ENCODE measurements at regions not wholly inside any gene's neighbourhood (a gene's known extent, or its start where the extent isn't known, plus 50 kb on each side); places are given as distances from the start of the nearest gene placed in this dataset.

GRCh38 chrX:85808217-85808616 lies 239.1 kb downstream of the CHM start:
- TF ChIP-seq TAF1 (IDR thresholded peaks at IDR 0.05; ENCODE audit: low read depth): no peak
- TF ChIP-seq USF1 (IDR thresholded peaks at IDR 0.05): no peak
- no peak for TF ChIP-seq TEAD4 (IDR thresholded peaks at IDR 0.05)
- no peak for TF ChIP-seq CREB1 (IDR thresholded peaks at IDR 0.05; ENCODE audit: low read depth)
- TF ChIP-seq EGR1 (IDR thresholded peaks at IDR 0.05): no peak
- TF ChIP-seq TCF12 (IDR thresholded peaks at IDR 0.05; ENCODE audit: low read depth): no peak
- TF ChIP-seq EP300 (IDR thresholded peaks at IDR 0.05; ENCODE audit: borderline replicate concordance): no peak
- TF ChIP-seq, protein P1, sequence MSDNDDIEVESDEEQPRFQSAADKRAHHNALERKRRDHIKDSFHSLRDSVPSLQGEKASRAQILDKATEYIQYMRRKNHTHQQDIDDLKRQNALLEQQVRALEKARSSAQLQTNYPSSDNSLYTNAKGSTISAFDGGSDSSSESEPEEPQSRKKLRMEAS (IDR thresholded peaks at IDR 0.05): no peak
- no peak for TF ChIP-seq NFIC (IDR thresholded peaks at IDR 0.05)
- no peak for TF ChIP-seq ZBTB7A (IDR thresholded peaks at IDR 0.05; ENCODE audit: low read depth)
- no peak for TF ChIP-seq CEBPB (IDR thresholded peaks at IDR 0.05)
- TF ChIP-seq RAD21 (IDR thresholded peaks at IDR 0.05; ENCODE audit: low read depth): no peak
- TF ChIP-seq REST (IDR thresholded peaks at IDR 0.05; ENCODE audit: low read depth): no peak
- no peak for TF ChIP-seq YY1 (IDR thresholded peaks at IDR 0.05; ENCODE audit: low read depth)
- no peak for TF ChIP-seq FOXM1 (IDR thresholded peaks at IDR 0.05; ENCODE audit: borderline replicate concordance, low read depth)

DNA sequence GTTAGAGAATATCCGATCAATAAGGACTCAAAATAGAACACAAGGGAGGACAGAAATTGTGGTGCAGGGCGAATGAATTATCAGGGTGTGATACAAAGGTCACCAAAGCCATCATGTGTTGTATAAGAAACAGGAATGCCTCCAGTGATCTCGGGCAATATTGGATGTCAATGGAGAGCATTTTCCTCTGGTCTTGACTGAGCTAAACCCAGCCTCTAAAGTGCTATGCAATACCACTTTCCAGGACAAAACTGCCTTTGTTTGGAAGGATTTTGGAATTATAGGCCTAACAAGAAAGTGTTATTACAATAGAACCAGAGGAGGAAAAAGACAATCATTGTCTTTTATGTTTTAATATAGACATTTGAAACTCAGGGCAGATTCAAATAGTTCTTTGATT lies 281.7 kb downstream of the CHM start:
- TF ChIP-seq REST (IDR thresholded peaks at IDR 0.05; ENCODE audit: low read depth) (no peak), USF1 (IDR thresholded peaks at IDR 0.05) (no peak), NFIC (IDR thresholded peaks at IDR 0.05) (no peak), EGR1 (IDR thresholded peaks at IDR 0.05) (no peak), EP300 (IDR thresholded peaks at IDR 0.05; ENCODE audit: borderline replicate concordance) (no peak), RAD21 (IDR thresholded peaks at IDR 0.05; ENCODE audit: low read depth) (no peak), TEAD4 (IDR thresholded peaks at IDR 0.05) (no peak), CREB1 (IDR thresholded peaks at IDR 0.05; ENCODE audit: low read depth) (no peak), ZBTB7A (IDR thresholded peaks at IDR 0.05; ENCODE audit: low read depth) (no peak), TAF1 (IDR thresholded peaks at IDR 0.05; ENCODE audit: low read depth) (no peak)
- TF ChIP-seq, protein P1 (IDR thresholded peaks at IDR 0.05): no peak

- TF ChIP-seq YY1 (IDR thresholded peaks at IDR 0.05; ENCODE audit: low read depth) (no peak), FOXM1 (IDR thresholded peaks at IDR 0.05; ENCODE audit: borderline replicate concordance, low read depth) (no peak), TCF12 (IDR thresholded peaks at IDR 0.05; ENCODE audit: low read depth) (no peak), RAD21 (IDR thresholded peaks at IDR 0.05; ENCODE audit: low read depth) (no peak), EGR1 (IDR thresholded peaks at IDR 0.05) (no peak), ZBTB7A (IDR thresholded peaks at IDR 0.05; ENCODE audit: low read depth) (no peak), NFIC (IDR thresholded peaks at IDR 0.05) (no peak), EP300 (IDR thresholded peaks at IDR 0.05; ENCODE audit: borderline replicate concordance) (no peak), REST (IDR thresholded peaks at IDR 0.05; ENCODE audit: low read depth) (no peak), TAF1 (IDR thresholded peaks at IDR 0.05; ENCODE audit: low read depth) (no peak), USF1 (IDR thresholded peaks at IDR 0.05) (no peak), CREB1 (IDR thresholded peaks at IDR 0.05; ENCODE audit: low read depth) (no peak), CEBPB (IDR thresholded peaks at IDR 0.05) (no peak), TEAD4 (IDR thresholded peaks at IDR 0.05) (no peak)
- TF ChIP-seq, protein P1 (IDR thresholded peaks at IDR 0.05): no peak
These were observed 319.5 kb upstream of the POF1B start for GRCh38 chrX:85698921-85699320.

- no peak for TF ChIP-seq CREB1 (IDR thresholded peaks at IDR 0.05; ENCODE audit: low read depth)
- TF ChIP-seq EP300 (IDR thresholded peaks at IDR 0.05; ENCODE audit: borderline replicate concordance): no peak
- TF ChIP-seq TAF1 (IDR thresholded peaks at IDR 0.05; ENCODE audit: low read depth): no peak
- TF ChIP-seq, protein P1 (IDR thresholded peaks at IDR 0.05): no peak
- TF ChIP-seq TCF12 (IDR thresholded peaks at IDR 0.05; ENCODE audit: low read depth): no peak
- no peak for TF ChIP-seq EGR1 (IDR thresholded peaks at IDR 0.05)
- TF ChIP-seq RAD21 (IDR thresholded peaks at IDR 0.05; ENCODE audit: low read depth): no peak
- no peak for TF ChIP-seq CEBPB (IDR thresholded peaks at IDR 0.05)
These were observed 306.4 kb upstream of the POF1B start for GRCh38 chrX:85685843-85686242.
